ENCODE measurements at regions not wholly inside any gene's neighbourhood (a gene's known extent, or its start where the extent isn't known, plus 50 kb on each side); places are given as distances from the start of the nearest gene placed in this dataset.

DNA sequence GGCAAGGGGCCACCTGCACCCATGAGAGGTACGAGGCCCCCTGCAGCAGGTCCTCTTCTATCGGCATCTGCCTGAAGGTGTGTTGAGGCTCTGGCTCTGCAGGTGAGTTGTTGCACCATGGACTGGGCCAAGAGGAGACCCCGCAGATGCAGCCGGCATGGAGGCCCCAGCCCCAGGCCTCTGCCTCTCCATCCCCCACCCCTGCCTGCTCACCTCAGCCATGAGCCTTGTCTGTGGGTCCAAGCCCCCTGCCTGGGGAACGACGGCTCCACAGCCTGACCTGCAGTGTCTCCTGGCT, 1386.2 kb downstream of the BRD1 start:
- DNase-seq: no peak

DNA sequence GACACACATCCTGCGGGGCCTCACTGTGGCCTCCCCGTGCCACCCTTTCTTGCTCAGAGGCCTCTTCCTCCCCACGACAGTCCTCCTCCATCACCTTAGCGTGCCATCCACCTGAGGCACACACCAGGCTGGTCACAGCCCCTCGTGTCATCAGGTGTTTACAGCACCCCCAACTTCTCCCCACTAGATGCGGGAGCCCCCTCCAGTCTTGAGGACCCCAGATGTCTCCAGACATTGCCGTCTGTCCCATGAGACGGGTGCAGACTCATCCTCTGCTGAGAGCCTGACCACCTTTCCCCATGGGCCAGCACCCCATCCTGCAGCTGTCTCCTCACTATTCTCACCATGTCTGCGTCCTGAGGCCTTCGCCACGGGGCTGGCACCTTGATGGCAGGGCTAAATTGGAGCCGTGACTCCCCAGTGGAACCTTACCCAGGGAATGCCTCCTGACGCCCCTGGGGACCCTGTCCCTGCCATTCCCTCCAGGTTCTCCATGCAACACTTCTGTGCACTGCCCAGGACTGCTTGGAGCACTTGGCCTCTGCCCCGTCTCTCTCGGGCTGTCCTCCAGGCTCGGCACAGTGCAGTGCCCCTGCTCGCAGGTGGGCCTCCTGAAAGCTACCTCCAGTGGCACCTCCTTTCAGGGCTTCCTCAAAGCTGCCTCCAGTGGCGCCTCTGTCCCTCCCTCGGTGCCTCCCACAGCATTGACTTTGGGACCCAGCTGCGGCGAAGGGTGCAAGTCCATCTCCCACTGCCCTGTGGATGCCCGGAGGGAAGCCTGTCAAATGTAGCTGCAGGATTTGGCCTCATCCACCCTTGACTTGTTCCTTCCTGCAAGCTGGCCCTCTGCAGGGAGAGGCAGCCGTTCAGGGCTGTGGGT, 1386.8 kb downstream of the BRD1 start:
- no peak for DNase-seq

DNA sequence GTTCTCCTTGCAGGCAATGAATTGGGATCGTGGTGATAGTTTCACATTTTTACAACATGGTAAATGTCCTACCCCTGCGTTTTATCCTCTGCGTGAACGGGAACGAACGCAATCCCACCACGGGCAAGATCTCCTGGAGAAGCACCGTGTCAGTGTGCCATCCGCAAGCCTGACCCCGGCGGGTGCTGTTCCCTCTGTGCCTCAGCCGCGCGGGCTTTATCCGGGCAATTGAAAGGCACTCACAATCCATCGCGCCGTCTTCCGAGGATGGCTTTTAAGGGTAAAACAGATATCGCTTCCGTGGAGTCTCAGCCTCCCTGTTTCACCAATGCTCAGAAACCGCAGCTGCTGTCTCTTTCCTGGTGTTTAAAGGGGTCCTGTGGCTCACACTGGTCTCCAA, 1387.5 kb downstream of the BRD1 start:
- no peak for DNase-seq

DNA sequence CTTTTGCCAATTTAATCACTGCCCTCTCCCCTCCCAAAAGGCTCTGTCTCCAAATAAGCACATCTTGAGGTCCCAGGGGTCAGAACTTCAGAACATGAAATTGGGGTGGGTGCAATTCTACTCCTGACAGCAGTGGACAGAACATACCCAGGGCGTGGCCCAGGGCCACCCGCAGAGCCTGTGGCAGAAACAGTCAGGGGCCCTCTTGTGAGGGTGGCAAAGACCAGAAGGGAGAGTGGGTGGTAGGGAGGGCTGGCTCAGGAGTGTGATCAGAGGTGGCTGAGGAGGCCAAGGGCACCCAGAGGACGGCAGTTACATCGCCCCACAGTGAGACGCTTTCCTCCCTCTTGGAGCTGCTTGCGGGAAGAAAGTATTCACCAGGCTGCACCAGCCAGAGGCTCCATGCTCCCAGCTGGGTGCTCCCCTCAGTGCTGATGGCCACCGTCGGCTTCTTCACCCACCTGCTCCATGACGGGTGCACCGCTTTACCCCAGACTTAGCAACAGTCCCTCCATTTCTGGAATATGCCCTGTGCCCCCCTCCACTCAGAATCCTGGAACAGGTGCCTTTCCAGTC, 1388.0 kb downstream of the BRD1 start:
- DNase-seq: no peak

DNA sequence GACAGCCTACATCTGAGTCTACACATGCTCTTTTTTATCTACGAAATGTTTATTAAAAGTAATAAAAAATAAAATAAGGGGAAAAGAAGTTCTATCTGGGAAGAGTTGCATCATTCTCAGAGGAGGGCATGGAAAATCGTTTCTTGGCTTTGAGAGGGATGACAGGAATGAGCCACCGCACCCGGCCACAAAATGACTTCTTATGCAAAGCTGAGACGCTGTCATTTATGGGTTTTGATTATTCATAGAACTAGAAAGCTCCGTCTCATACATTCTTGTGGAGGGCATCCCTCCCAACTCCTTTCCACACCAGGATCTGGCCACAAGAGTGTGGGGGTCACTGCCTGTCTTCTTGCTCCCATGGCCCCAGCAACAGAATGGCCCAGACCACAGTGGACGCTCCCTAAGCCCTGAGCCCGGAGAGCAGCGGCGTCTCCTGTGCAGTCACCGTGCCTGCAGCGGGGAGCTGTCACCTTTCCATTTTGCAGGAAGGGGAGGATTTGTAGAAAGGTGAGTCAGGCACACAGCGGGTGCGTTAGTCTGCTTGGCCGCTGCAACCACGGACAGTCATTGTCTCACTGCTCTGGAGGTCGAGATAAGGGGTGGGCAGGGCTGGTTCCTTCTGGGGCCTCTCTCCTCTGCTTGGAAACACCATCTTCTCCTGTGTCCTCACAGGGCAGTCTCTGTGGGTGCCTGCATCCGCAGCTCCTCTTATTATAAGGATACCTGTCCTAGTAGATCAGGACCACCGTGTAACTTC, 1388.7 kb downstream of the BRD1 start:
- no peak for DNase-seq

DNA sequence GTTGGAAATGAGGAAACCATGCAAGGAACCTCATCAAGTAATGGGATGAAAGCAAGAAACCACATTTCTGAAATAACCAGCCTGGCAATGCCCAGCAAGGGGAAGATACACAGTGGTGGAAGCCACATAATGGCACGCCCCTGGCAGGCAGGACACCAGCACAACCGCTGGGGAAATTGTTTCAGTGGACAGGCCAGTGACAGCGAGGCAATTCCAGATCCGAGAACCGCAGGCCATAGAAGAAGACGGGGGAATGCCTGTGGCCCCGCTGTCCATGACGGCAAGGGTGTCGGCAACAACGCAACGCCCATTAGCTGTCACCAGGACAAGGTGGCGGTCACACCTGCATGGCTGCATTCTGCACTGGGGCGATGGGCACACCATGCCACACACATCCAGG, 1389.6 kb downstream of the BRD1 start:
- DNase-seq: no peak

DNA sequence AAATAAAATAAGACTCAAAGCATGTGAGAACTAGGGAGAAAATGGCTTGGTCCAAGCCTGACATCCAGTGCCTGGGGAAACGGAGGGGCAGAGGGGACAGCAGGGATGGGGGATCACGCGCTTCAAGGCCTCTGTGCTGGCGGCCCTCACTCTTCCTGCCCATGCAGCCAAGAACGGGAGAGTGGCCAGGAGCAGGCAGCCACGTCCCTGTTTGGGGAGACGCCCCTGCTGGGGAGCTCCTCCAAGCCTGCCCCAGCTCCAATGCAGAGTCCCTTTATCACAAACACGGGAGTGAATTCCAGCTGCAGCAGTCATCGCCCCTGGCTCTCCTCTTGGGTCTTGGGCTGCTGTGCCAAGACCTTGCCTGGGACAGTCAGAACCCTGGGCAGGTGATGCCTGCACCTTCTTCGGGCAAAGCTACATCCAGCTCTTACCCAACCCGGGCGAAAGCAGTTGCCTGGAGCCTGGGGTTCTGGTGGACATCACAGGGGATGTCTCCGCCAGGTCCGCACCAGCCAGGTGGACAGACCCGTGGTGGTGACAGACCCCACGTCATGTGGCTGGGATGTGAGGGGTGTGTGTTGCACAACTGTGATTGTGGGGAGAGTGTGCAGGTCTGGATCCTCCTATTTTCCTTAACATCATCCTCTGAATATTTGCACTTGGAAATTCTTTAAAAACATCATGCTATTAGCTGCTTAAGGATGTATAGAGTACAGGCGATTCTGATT, 1391.3 kb downstream of the BRD1 start:
- DNase-seq: no peak

DNA sequence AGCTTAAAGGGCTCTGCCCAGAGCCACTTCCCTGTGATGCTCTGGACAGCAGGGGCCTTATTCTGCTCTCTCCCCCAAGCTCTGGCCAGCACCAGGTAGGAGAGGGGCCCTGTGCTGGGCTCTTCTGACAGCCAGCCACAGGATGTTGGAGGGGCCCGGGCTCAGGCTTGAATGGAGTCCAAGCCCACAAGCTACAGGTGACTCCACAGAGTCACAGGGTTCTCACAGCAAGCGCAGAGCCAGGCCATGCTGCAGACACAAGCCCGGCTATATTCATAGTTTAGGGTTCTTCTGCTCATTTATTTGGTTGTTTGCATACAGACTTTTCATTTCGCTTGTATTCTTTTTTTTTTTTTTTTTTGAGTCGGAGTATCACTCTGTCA, 1392.8 kb downstream of the BRD1 start:
- no peak for DNase-seq

DNA sequence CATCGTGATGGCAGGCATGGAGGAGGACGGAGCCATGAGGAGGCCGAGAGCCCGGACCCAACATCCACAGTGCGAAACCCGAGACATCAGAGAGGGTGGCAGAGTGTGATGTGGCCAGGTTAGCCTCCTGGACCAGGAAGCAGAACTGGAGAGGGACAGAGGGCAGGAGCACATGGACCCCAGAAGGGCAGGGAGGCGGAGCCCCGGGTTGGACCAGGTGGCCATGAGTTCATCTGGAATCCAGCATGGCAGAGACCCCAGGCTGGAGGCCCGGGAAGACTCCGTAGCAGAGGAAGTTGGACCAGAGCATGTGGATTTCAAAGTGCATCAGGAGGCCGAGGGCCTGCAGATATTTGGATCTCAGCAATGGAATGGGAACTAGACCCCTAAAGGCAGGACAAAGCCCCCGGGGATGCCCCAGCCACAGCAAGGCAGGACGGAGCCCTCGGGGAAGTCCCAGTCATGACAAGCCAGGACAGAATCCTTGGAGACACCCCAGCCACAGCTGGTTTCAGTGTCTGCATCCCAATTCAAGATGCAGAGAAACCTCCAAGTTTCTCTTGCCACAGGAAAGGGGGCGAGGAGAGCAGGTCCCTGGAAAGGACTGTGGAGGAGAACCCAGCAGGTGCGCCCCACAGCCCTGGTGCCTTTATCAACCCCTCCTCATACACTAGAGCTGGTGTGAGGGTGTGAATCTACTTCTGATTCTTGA, 1393.4 kb downstream of the BRD1 start:
- DNase-seq: no peak

DNA sequence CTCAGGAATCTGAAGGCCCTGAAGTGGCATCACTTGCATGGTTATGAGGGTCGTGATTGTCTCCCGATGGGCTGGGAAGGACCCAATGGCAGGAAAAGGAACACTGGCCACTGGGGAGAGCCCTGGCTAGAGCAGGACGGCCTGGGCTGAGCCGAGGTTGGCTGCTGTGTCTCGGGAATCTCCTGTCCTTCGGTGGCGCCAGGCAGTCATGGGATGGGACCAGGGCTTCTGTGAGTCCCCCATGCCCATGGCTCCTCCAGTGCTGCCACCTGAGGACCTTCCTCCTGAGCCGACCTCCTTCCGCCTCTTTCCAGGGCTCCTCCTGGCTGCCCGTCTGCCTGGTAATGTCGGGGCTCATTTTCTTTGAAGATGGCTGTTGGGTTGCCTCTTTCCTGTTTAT, 1394.0 kb downstream of the BRD1 start:
- no peak for DNase-seq

DNA sequence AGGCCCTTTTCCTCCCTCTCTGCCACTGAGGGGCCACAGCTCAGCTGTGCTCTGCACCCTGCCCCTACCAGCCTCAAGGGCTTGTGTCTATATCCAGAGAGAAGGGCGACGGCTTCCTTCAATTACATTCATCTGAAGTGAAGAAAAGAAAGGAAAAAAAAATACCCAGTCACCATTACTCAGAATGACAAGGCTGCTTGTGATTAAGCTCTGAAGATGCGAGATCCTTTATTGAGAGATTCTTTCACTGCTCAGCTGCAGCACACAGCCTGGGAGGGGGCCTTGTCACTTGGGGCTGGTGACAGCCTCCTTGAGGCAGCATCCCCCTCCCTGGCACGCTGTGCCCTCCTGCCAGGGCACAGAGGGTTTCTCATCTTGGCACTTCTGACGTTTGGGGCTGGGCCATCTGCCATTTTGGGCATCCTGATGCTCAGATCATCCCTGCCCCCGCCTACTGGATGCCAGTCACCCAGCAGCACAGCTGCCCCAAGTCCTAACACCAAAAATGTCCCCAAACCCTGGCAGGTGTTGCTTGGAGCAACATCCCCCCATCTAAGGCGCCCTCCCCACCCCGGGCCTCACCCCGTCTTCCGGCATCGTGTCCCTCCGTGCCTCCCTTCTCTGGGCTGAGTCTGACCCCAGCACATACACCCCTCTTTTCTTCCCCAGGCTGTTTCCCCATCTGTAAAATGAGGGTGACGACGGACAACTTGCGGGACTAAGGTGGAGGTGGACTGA, 1394.7 kb downstream of the BRD1 start:
- no peak for DNase-seq

DNA sequence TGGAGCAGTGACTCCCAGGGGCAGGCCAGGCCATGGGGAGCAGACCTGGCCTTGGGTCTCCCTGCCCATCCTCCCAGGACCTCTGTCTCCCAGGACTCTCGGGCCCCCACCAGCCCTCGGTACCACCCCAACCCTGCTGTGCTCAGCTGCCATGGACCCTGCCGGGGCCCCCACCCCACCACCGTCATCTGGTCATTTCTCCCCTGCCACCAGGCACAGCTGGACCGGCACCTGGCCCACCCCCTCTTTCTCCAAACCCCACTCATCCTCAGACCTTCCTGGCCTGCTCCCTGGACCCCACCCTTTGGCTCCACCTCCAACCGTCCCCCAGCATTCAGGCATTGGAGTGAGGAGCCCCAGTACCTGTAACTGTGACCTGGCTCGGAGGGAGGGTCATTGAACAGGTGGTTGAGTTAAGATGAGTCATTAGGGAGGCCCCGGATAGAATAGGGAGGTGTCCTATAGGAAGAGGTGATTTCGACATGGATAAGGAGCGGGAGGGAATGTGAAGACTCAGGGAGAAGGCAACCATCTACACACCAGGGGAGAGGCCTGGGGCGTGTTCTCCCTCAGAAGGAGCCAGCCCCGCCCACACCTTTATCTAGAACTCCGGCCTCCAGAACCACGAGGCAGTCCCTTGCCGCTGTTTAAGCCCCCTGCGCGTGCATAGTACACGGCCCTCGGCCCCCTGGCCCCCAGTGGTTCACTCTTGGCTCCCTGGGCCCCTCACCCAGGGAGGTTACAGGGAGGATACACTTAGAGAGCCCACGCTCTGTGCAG, 1395.9 kb downstream of the BRD1 start:
- DNase-seq: no peak

DNA sequence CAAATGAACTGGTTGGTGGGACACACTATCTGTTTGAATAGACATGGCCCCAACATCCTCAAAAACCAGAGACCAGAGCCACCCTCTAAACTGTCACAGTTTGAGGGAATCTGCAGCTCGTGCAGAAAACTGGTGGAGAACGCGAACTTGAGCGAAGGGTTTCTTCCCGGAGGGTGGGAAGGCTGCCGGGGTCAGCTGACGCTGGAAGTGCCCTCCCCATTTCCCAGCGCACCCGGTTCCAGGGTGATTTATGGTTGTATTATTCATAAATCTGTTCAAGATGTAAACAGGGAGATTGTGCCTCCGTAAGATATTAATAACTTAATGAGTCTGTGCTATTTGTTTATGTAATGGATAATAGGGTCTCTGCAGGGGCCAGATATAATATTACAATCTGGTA, 1396.7 kb downstream of the BRD1 start:
- DNase-seq: no peak

DNA sequence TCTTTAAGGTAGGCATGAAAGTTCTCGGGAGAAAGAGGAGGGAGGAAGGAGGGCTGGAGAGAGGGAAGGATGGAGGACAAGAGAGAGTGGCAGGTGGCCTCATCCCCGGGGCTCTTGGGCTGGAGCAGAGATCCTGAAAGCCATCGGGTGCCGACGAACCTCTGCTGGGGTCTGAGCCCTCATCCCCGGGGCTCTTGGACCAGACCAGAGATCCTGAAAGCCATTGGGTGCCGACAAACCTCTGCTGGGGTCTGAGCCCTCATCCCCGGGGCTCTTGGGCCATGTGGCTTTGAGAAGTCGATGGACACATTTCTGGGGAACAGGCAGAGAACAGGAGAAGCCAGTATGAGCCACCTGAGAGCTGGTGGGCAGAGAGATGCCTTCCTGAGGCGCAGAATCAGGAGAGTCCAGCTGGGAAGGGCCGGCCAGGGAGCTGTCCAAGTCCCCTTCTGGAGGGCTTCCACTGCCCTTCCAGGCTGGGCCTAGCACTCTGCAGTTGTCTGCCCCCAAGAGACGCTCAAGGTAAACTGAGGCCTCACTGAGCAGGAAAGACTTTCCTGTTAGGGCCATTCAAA, 1398.1 kb downstream of the BRD1 start:
- DNase-seq: no peak

DNA sequence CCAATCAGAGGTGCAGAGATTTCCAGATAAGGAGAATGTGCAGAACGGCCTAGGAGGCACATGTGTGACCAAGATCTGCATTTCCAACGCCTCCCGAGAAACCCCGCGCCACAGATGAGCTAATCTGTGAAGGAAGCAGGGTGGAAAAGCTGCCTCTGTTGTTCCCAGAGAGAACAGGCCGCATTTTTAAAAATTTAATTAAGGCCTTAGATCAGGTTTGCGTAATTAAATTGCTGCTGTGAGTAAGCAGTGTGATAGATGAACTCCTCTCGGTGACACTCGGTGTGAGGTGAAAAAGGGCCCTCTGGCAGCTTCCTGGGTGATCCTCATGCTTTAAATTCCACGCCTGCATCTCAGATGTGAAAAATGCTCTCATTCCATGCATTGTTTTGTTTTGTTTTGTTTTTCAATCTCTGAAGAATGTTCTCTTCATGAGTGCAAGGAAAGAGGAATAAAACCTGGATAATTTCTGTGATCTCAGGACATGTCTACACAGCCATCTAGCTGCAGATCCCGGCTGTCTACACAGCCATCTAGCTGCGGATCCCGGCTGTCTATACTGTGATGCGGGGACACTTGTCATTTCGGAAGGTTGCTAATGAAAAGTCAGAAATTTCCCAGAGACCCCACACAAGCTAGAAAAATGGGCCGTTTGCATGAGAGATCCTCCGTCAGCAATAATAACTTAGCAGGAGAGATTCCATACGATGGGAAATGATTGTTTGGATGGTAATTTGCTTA, 1398.9 kb downstream of the BRD1 start:
- no peak for DNase-seq

DNA sequence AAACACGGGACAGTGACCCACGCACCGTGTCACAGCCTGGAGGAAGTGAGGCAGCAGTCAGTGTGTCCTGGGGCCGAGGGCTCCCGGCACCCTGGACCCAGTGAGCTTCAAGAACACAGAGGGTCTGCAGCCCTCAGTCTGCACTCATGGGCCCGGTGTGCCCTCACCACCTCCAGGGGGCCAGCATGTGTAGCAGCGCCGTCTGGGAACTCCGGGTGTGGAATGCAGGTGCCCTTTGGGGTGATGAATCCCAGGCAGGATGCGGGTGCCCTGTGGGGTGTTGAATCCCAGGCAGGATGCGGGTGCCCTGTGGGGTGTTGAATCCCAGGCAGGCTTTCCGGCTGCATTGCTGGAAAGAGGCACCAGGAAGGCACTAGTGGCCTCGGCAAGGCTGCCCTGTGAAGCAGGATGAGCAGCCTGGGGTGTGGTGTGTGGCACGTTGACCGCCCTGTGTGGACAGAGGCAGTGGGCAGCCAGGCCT, 1399.9 kb downstream of the BRD1 start:
- DNase-seq: no peak

DNA sequence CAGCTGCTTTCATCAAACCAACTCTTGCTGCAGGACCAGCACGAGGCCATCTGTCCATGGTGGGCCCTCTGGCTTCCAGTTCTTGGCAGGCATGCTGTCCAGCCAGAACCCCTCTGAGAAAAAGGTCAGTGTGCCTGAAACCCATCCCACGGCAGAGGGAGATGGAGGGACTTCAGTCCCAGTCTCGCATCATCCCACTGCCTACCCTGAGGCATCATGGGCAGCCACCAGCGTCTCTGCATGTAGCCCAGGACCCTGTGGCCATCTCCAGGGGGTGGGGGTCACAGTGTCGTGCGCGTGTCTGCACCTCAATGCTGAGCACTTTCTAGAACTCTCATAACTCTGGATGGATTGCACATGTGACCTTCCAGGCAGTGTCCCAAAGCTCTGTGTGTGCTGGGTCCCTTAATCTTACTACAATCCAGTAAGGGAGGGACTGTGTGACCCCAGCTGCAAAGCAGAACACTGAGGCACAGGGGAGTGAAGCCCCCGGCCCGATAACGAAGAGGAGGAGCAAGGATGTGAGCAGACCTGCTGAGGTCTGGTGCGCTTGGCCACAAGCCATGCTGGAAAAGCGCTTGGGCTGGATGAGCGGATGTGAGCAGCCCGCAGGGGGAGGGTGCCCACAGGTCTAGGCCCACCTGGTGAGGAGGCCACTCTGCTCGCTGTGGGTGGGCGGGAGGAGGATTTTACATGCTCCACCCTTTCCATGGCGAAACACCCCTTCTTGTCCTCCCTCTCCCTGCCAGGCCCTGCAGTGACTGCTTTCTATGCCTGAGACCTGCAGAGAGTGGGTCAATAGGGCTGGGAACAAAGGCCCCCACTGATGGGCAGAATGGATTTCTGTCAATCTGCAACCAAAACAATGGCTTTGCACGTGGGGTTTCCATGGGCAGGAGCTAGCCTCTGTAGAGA, 1401.0 kb downstream of the BRD1 start:
- no peak for DNase-seq

DNA sequence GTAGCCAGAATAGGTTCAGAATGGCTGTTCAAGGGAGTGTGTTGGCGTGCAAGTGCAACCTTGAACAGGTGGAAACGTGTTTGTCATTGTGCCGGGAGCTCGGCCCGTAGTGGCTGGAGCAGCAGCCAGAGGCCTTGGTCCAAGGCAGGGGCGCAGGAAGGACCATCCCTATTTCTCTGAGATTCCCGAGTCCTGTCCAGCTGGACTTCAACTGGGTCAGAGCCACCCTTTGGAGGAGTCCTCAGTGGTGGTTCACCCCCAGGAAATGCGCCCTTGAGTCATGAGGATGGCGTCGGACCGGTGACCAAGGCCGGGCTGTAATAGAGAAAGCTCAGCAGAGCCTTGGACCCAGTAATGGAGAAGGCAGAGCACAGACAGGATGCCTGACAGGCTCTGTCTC, 1402.0 kb downstream of the BRD1 start:
- no peak for DNase-seq

DNA sequence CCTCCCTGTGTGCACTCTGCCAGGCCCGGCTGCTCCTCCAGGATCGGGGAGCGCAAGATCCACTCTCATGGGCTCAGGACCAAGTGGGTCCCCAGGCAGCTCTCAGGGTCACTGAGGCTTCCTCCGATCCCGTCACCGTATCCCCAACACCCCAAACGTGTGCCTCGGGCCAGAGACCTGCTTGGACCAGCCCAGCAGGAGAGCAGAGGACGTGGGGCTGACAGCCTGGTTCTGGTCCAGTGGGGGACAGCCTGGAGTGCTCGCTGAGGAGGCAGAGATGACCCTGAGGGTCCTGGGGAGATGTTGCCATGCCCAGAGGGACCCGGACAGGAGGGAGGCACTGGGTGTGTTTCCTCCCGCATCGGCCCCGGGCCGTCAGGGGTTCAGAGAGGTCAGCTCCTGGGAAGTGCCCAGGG, 1402.6 kb downstream of the BRD1 start:
- DNase-seq: no peak

Data from stimulated activated CD4-positive, alpha-beta T cell treated with anti-CD3 and anti-CD28 coated beads, Interleukin-4, amount 100 ng/mL, for 24 hours (primary cell).